ENCODE measurements at regions not wholly inside any gene's neighbourhood (a gene's known extent, or its start where the extent isn't known, plus 50 kb on each side); places are given as distances from the start of the nearest gene placed in this dataset.
"Not testable (repeated sequence)": the region's sequence is repeated elsewhere in the genome, so short reads cannot be mapped to it uniquely, and the experiment has no call there.

GRCh38 chr3:87564438-87564837 is 288.1 kb upstream of the POU1F1 start:
- DNase-seq = no peak

DNA sequence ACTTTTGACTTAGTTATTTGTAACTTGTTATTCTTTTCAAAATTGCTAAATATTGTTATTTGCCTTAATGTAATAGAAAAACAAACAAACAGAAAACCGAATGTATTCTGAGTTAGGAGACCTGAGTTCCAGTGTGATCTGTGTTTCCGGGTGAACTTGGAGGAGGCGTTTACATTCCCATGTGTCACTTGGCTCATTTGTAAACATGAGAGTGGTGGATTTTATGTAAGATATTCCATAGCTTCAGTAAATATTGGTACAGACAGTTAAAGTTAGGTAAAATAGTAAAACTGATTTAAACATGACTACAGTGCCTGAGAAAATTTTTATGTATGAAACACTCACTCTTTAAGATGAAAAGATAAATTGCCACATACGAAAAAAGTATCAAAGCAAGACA is 287.3 kb upstream of the POU1F1 start:
- DNase-seq = no peak

GRCh38 chr3:87558492-87558891 is 282.1 kb upstream of the POU1F1 start:
- no peak for DNase-seq

DNA sequence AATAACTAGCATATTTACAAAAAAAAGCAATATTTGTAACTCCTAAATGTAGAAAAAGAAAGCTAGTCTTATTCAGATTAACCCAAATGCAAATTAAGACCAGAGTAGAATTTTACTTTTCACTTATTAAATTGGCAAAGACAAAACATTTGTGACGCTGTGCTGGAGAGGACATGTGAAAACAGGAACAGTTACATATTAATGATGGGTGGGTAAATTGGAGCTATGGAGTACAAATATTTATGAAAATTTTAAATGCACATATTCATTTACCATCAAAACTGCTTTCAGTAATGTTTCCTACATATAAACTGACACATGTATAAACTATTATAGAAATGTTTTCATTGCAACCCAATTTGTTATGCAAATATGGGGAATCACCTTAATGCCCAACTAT is 278.9 kb upstream of the POU1F1 start:
- no peak for DNase-seq

DNA sequence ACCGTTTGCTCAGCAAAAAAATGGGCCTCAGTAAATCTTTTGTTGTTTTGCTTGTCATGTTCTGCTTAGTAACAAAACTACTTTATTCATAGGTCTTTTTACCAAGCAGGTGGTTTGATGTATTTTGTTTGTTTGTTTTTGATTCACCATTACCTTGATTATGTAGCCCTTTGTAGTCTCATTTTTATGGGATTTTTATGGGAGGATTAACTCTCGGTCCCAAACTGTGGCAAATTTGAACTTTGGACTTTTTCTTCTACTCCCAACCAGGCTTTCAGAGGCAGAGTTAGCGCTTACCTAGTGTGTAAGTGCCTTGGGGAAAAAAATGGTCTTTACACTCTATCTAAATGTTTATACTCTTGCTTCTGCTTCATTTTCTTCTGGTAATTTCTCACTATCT is 276.7 kb upstream of the POU1F1 start:
- DNase-seq = no peak

DNA sequence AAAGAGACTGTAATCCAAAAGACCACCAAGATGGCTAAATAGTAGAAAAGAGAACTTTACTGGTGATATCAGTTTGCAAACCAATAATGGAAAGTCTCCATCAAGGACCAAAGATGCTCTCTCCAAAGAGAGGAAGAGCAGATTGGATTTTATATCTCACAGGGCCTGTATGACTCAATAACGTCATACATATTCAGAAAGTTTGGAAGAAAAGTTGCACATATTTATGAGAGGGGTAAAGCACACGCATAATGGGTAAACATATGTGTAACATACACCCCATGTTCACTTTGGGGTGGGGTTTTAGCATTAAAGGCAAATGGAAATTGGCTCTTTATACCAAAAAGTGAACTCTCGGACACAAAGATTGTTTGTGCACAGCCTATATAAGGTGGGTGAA is 274.5 kb upstream of the POU1F1 start:
- no peak for DNase-seq

DNA sequence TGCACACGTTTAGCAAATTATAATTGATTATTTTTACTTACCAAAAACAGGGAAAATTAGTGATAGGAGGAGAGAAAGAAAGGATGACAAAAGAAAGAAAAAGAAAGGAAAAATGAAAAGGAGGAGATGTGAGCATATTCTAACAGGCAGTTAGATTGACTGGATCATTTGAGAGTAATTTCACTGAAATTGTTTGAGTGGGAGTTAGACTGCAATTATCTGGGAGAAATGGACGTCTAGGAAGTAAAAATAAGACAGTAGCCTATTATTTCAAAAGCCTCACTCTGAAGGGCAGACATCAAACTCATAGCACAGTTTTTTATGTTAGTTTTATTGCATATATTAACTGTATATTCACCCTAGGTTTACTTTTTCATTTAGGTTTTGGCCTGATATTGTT is 272.8 kb upstream of the POU1F1 start:
- DNase-seq = no peak

DNA sequence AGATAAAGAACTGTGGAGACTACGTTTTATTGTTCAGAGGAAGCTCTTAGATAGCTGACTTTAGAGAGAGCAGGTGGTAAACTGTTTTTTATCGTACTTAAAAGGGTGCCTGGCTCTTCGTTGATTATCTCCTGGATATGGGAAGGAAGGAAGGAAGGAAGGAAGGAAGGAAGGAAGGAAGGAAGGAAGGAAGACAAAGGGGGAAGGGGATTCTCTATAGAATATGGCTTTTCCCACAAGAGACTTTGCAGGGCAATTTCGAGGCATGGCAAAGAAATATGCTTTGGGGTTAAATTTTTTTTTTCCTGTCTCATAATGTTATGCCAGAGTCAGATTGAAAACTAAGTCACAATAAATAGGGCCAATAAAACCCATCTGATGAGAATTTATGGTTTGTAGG is 271.9 kb upstream of the POU1F1 start:
- DNase-seq = no peak

GRCh38 chr3:87546216-87546615 is 269.8 kb upstream of the POU1F1 start:
- no peak for DNase-seq

DNA sequence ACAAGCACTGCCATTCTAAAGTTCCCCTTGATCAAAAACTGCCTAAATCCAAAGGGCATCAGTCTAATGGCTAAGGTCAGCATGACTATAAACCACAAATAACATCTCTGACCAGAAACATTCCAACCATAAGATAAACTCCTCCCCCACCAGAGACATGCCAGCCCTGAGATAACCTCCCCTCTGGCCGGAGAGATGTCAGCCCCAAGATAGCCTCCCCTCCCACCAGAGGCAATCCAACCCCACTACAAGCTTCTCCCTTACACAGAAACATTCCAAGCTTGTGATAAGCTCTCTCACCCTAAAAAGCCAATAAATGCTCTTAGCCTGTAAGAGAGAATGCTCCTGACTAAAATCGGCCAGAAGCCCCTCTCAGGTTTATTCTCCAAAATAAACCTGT is 267.0 kb upstream of the POU1F1 start:
- DNase-seq = not testable (repeated sequence)

GRCh38 chr3:87541723-87542122 is 265.3 kb upstream of the POU1F1 start:
- DNase-seq = no peak

GRCh38 chr3:87538722-87539121 is 262.3 kb upstream of the POU1F1 start:
- not testable (repeated sequence) for DNase-seq

GRCh38 chr3:87509401-87509800 is 233.0 kb upstream of the POU1F1 start:
- DNase-seq = no peak

- no peak for DNase-seq
Measured at GRCh38 chr3:87508921-87509320, 232.5 kb upstream of the POU1F1 start.

- DNase-seq = no peak
Measured at GRCh38 chr3:87507753-87508152, 231.4 kb upstream of the POU1F1 start.

GRCh38 chr3:87503900-87504498 is 227.6 kb upstream of the POU1F1 start:
- peak; percentile 4 for DNase-seq

DNA sequence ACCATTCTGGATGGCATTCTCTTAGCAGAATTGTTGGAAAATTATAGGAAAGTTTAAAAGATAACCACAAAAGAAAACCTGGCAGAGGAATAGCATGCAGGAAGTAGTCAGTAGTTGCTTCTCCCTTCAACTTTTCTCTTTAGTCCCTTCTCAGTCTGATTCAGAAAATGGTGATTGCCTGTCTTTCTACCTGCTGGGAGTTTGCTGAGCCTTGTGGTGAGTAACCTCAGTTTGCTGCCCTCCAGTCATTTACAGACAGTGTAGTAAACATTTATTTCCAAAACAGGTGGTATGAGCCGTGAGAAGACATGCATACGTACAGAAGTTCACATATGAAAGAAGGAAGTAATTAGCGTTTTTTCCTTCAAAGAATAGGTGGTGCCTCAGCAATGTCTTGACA is 224.7 kb upstream of the POU1F1 start:
- no peak for DNase-seq

DNA sequence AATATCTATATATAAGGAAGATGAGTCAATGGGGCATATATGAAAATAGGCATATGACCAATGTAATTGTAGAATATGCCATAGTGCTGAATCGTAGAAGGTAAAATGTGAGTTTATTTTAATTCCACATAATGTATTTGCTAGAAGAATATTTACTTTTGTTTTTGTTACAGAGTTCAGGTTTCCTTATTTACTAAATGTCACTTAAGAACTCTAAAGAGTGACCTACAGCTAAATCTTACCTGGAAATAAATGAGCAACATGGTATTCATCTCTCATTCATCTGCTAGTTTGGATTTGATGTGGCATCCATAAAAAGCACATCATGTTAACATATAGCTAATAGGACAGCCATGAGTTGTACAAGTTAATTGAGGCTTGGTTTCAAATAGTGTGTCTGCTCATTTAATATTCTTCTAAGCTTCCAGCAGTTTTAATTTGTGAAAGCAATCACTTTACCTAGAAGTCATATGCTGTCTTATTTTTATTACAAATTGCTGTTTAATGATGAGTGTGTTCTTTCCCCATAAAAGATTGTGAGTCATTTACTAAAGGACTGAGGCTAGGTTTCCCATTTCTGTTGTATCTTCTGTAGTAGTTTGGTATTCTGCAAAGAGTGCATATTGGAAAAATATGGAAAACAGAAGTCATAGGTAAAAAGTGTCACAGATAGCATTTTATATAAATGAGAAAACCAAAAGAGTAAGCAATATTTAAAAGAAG is 222.1 kb upstream of the POU1F1 start:
- DNase-seq = no peak

DNA sequence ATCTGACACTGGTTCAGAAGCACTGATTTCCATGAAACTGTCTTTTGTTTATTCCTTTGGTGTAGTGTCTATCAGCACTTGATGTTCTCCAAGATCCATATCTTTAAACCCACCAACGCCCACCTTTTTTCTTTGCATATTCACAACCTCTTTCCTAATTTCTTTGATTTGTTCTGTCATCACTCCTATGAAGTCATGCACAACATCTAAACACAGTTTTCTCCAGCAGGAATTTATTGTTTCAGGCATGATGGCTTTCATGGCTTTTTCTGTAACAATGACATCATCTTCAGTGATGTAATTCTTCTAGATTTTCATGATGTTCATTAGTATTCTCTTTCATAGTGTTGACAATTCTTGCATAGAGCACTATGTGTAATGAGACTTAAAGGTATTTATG is 219.6 kb upstream of the POU1F1 start:
- DNase-seq = no peak

DNA sequence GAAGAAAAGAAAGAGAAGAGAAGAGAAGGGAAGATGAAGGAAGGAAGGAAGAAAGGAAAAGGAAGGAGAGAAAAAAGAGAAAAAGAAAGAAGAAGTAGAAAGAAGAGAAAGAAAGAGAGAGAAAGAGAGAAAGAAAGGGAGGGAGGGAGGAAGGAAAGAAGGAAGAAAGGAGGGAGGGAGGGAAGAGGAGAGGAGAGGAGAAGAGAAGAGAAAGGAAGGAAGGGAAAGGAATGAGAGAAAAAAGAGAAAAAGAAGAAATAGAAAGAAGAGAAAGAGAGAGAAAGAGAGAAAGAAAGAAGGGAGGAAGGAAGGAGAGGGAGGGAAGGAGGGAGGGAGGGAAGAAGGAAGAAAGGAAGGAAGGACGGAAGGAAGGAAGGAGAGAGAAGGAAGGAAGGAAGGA is 217.9 kb upstream of the POU1F1 start:
- DNase-seq = no peak

DNA sequence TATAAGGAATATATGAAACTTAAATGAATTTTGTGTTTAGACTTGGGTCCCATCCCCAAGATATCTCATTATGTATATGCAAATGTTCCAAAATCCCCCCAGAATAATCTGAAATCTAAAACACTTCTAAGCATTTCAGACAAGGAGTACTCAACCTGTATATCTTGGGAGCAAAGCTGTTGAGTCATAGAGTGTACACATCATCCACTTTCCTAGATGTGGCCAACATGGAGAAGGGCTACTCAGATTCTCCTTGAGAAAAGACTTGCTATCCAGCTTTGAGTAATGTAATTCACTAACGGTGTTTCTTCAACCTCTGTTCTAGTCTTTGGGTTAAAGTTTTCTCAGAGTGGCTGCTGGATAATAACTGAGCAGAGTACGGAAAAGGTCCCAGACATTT is 215.5 kb upstream of the POU1F1 start:
- DNase-seq = no peak

GRCh38 chr3:87489892-87490291 is 213.5 kb upstream of the POU1F1 start:
- DNase-seq = no peak

- DNase-seq = no peak
Measured at GRCh38 chr3:87488765-87489164, 212.4 kb upstream of the POU1F1 start.

GRCh38 chr3:87486635-87487034 is 210.3 kb upstream of the POU1F1 start:
- not testable (repeated sequence) for DNase-seq

- DNase-seq = no peak
Measured at GRCh38 chr3:87486115-87486514, 209.7 kb upstream of the POU1F1 start.
